ENCODE measurements at regions not wholly inside any gene's neighbourhood (a gene's known extent, or its start where the extent isn't known, plus 50 kb on each side); places are given as distances from the start of the nearest gene placed in this dataset.
"Not testable (repeated sequence)": the region's sequence is repeated elsewhere in the genome, so short reads cannot be mapped to it uniquely, and the experiment has no call there.

- Mint-ChIP-seq H3K4me1 (ENCODE audit: low read depth, unreplicated experiment) (no peaks in the 10 kb centered on the region), H3K27me3 (ENCODE audit: unreplicated experiment) (no peaks in the 10 kb centered on the region), H3K36me3 (ENCODE audit: unreplicated experiment) (peaks cover 6% of the 10 kb centered on the region), H3K27ac (ENCODE audit: unreplicated experiment) (no peak overlapping the region), H3K4me3 (ENCODE audit: unreplicated experiment) (no peak overlapping the region), H3K9me3 (ENCODE audit: unreplicated experiment) (peaks cover 5% of the 10 kb centered on the region)
- no peak for DNase-seq
- no peak for TF ChIP-seq CTCF (IDR thresholded peaks at IDR 0.05; ENCODE audit: partially characterized antibody, unreplicated experiment)
Measured at GRCh38 chr21:28568692-28569091, 424.0 kb downstream of the LTN1 start.

DNA sequence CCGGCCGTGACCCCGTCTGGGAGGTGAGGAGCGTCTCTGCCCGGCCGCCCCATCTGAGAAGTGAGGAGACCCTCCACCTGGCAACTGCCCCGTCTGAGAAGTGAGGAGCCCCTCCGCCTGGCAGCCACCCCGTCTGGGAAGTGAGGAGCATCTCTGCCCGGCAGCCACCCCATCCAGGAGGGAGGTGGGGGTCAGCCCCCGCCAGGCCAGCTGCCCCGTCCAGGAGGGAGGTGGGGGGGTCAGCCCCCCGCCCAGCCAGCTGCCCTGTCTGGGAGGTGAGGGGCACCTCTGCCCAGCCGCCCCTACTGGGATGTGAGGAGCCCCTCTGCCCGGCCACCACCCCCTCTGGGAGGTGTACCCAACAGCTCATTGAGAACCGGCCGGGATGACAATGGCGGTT is 428.7 kb downstream of the LTN1 start:
- not testable (repeated sequence) for H3K4me3 Mint-ChIP-seq (ENCODE audit: unreplicated experiment); H3K4me1 Mint-ChIP-seq (ENCODE audit: low read depth, unreplicated experiment); H3K27me3 Mint-ChIP-seq (ENCODE audit: unreplicated experiment); H3K27ac Mint-ChIP-seq (ENCODE audit: unreplicated experiment); DNase-seq
- peaks cover 10% of the 10 kb centered on the region for H3K9me3 Mint-ChIP-seq (ENCODE audit: unreplicated experiment)
- peaks cover 14% of the 10 kb centered on the region for H3K36me3 Mint-ChIP-seq (ENCODE audit: unreplicated experiment)

DNA sequence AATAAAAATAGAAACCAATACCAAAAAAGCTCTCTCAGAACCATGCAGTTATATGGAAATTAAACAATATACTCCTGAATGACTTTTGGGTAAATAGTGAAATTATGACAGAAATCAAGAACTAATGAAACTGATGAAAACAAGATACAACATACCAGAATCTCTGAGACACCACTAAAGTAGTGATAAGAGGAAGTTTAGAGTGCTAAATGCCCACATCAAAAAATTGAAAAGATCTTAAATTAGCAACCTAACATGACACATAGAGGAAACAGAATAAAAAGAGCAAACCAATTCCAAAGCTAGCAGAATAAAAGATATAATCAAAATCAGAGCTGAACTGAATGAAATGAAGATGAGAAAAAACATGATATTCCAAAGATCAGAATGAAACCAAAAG is 430.9 kb downstream of the LTN1 start:
- peaks cover 1% of the 10 kb centered on the region for H3K27me3 Mint-ChIP-seq (ENCODE audit: unreplicated experiment)
- DNase-seq = no peak
- no peaks in the 10 kb centered on the region for H3K4me1 Mint-ChIP-seq (ENCODE audit: low read depth, unreplicated experiment)
- H3K27ac Mint-ChIP-seq (ENCODE audit: unreplicated experiment) = no peak overlapping the region
- H3K9me3 Mint-ChIP-seq (ENCODE audit: unreplicated experiment) = peaks cover 10% of the 10 kb centered on the region
- no peak overlapping the region for H3K4me3 Mint-ChIP-seq (ENCODE audit: unreplicated experiment)
- H3K36me3 Mint-ChIP-seq (ENCODE audit: unreplicated experiment) = peaks cover 14% of the 10 kb centered on the region
- no peak for TF ChIP-seq CTCF (IDR thresholded peaks at IDR 0.05; ENCODE audit: partially characterized antibody, unreplicated experiment)

- no peaks in the 10 kb centered on the region for H3K4me1 Mint-ChIP-seq (ENCODE audit: low read depth, unreplicated experiment)
- no peak overlapping the region for H3K4me3 Mint-ChIP-seq (ENCODE audit: unreplicated experiment)
- H3K36me3 Mint-ChIP-seq (ENCODE audit: unreplicated experiment) = no peaks in the 10 kb centered on the region
- H3K27me3 Mint-ChIP-seq (ENCODE audit: unreplicated experiment) = no peaks in the 10 kb centered on the region
- no peak for DNase-seq
- H3K27ac Mint-ChIP-seq (ENCODE audit: unreplicated experiment) = no peak overlapping the region
- H3K9me3 Mint-ChIP-seq (ENCODE audit: unreplicated experiment) = peaks cover 2% of the 10 kb centered on the region
- no peak for TF ChIP-seq CTCF (IDR thresholded peaks at IDR 0.05; ENCODE audit: partially characterized antibody, unreplicated experiment)
Measured at GRCh38 chr21:28554660-28555475, 437.8 kb downstream of the LTN1 start.

GRCh38 chr21:28550057-28550825 is 442.4 kb downstream of the LTN1 start:
- H3K36me3 Mint-ChIP-seq (ENCODE audit: unreplicated experiment) = no peaks in the 10 kb centered on the region
- no peak for TF ChIP-seq CTCF (IDR thresholded peaks at IDR 0.05; ENCODE audit: partially characterized antibody, unreplicated experiment)

More at GRCh38 chr21:28550057-28550825, 442.4 kb downstream of the LTN1 start:
- Mint-ChIP-seq H3K9me3 (ENCODE audit: unreplicated experiment) (no peaks in the 10 kb centered on the region), H3K27me3 (ENCODE audit: unreplicated experiment) (no peaks in the 10 kb centered on the region), H3K4me1 (ENCODE audit: low read depth, unreplicated experiment) (no peaks in the 10 kb centered on the region), H3K27ac (ENCODE audit: unreplicated experiment) (no peak overlapping the region), H3K4me3 (ENCODE audit: unreplicated experiment) (no peak overlapping the region)
- DNase-seq = no peak
